ENCODE measurements at regions not wholly inside any gene's neighbourhood (a gene's known extent, or its start where the extent isn't known, plus 50 kb on each side); places are given as distances from the start of the nearest gene placed in this dataset.

GRCh38 chr10:30774261-30774660 is 144.7 kb upstream of the LYZL2 start:
- DNase-seq: no peak
- no peak overlapping the region for H3K4me3 Mint-ChIP-seq
- peaks cover 0 to 6% of the 10 kb centered on the region in 2 donors for H3K9me3 Mint-ChIP-seq
- no peaks in the 10 kb centered on the region for H3K27me3 Mint-ChIP-seq
- H3K4me1 Mint-ChIP-seq: no peaks in the 10 kb centered on the region
- ATAC-seq: no peak
- H3K27ac Mint-ChIP-seq: peak overlapping the region in 1 of 2 donors; percentile 28

DNA sequence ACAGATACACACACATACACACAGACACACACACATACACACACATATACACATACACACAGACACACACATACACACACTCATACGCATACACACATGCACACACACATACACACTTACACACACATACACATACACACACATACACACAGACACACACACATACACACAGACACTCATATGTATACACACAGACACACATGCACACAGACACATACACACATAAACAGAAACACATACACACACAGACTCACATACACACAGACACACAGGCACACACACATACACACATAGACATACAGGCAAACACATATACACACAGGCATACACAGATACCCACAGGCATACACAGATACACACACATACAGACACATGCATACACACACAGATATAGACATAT is 143.9 kb upstream of the LYZL2 start:
- DNase-seq (no peak), ATAC-seq (no peak)
- Mint-ChIP-seq H3K27me3 (no peaks in the 10 kb centered on the region), H3K9me3 (peaks cover 0 to 6% of the 10 kb centered on the region in 2 donors), H3K27ac (no peak overlapping the region), H3K4me3 (no peak overlapping the region), H3K4me1 (no peaks in the 10 kb centered on the region)

DNA sequence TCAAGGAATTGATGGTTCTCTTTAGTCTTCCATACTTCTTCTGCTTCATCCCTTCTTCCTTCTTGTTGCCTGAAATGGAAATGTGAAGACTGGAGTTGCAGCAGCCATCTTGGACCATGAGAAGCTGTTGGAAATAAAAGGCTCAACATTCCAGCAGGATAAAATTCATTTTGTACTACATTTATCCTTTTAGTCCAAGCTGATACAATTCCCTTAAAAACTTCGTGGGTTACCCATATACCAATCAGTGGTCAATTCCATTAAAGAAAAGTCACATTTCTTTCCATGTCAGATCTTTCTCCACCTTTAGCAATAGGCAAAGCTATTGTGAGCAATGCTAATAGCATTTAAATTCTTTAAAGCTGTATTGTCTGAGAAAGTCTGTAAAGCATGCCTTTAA is 141.3 kb upstream of the LYZL2 start:
- DNase-seq: no peak
- Mint-ChIP-seq H3K4me1 (no peaks in the 10 kb centered on the region), H3K27me3 (no peaks in the 10 kb centered on the region), H3K27ac (no peak overlapping the region), H3K4me3 (no peak overlapping the region), H3K9me3 (peaks cover 0 to 6% of the 10 kb centered on the region in 2 donors)
- ATAC-seq: no peak

- Mint-ChIP-seq H3K4me1 (no peaks in the 10 kb centered on the region), H3K9me3 (peaks cover 0 to 6% of the 10 kb centered on the region in 2 donors), H3K27ac (no peak overlapping the region), H3K27me3 (no peaks in the 10 kb centered on the region), H3K4me3 (no peak overlapping the region)
- no peak for ATAC-seq
- DNase-seq: no peak
Measured at GRCh38 chr10:30770229-30770628, 140.7 kb upstream of the LYZL2 start.

- DNase-seq: no peak
- Mint-ChIP-seq H3K27ac (no peak overlapping the region), H3K4me3 (no peak overlapping the region), H3K4me1 (no peaks in the 10 kb centered on the region), H3K9me3 (peaks cover 0 to 6% of the 10 kb centered on the region in 2 donors), H3K27me3 (no peaks in the 10 kb centered on the region)
- ATAC-seq: no peak
Measured at GRCh38 chr10:30769361-30769760, 139.8 kb upstream of the LYZL2 start.

DNA sequence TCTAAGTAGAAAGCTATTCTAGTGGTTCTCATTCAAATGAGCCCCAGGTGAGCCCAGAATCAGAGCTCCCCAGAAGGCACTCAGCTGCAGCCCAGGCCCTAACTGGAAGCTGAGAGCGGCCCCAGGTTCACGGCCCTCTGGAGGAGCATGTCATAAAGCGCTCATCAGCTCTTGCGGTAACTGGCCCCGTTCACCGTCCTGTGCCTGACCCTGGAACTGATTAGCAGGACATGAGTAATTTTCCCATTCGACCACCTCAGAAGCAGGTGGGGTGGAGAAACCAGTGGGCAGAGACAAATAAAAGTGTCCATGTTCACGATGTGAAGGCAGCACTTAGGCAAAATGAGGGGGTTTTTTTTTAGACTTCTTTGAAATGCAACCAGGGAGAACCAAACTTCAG is 136.1 kb upstream of the LYZL2 start:
- no peak overlapping the region for H3K27ac Mint-ChIP-seq

DNA sequence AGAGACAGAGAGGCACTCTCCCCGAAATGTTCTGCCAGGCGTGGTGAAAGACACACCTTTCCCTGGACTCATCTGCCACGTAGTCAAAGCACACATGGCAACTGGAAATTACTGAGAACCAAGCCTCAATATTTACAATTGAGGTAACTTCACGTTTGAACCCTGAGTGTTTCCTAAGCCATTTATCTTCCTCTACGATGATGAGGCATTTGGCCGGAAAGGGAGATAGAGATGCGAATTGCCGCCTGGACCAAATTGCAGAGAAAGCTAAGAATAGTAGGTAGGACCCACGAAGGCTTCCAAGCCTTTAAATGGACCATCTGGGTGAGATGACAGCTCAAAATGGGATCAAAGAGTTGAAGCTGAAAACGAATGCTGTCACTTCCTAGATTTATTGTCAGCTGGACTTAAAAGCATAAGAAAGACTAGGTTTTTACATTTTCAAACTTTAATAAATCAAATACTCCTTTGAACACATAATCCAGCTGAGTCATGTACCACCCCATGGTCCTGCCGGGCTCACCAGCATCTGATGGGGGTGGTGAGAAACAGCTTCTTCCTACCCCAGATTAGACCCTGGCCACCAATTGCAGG is 135.6 kb upstream of the LYZL2 start:
- H3K4me3 Mint-ChIP-seq: no peak overlapping the region
- DNase-seq (no peak), ATAC-seq (no peak)
- peak overlapping the region in 1 of 2 donors; percentile 7 for H3K27ac Mint-ChIP-seq
- H3K4me1 Mint-ChIP-seq: peaks cover 7% of the 10 kb centered on the region
- no peaks in the 10 kb centered on the region for H3K27me3 Mint-ChIP-seq
- H3K9me3 Mint-ChIP-seq: no peaks in the 10 kb centered on the region

More for the DNA sequence above, 136.1 kb upstream of the LYZL2 start:
- Mint-ChIP-seq H3K4me1 (peaks cover 7% of the 10 kb centered on the region), H3K27me3 (no peaks in the 10 kb centered on the region), H3K9me3 (no peaks in the 10 kb centered on the region), H3K4me3 (no peak overlapping the region)
- ATAC-seq (no peak), DNase-seq (no peak)

- Mint-ChIP-seq H3K4me1 (peaks cover 16% of the 10 kb centered on the region), H3K4me3 (no peak overlapping the region), H3K27me3 (no peaks in the 10 kb centered on the region), H3K9me3 (no peaks in the 10 kb centered on the region), H3K27ac (no peak overlapping the region)
- ATAC-seq (no peak), DNase-seq (no peak)
Measured at GRCh38 chr10:30763918-30764317, 134.4 kb upstream of the LYZL2 start.

DNA sequence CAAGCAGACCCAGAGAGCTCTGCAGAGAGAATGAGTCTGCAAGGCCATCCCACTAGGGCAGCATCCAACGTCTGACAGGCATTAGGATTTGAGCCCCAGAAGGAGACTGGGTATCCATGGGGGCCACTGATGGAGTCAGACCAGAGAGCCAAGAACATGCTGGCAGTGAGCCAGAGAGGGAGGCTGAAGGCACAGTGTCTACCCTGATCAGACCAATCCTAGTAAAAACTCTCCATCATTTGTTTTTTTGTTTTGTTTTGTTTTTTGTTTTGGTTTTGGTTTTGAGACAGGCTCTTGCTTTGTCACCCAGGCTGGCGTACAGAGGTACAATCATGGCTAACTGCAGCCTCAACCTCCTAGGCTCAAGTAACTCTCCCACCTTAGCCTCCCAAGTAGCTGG is 133.1 kb upstream of the LYZL2 start:
- H3K27me3 Mint-ChIP-seq: no peaks in the 10 kb centered on the region
- H3K9me3 Mint-ChIP-seq: no peaks in the 10 kb centered on the region
- no peak for ATAC-seq
- peaks cover 16% of the 10 kb centered on the region for H3K4me1 Mint-ChIP-seq
- no peak for DNase-seq
- H3K27ac Mint-ChIP-seq: no peak overlapping the region
- no peak overlapping the region for H3K4me3 Mint-ChIP-seq

DNA sequence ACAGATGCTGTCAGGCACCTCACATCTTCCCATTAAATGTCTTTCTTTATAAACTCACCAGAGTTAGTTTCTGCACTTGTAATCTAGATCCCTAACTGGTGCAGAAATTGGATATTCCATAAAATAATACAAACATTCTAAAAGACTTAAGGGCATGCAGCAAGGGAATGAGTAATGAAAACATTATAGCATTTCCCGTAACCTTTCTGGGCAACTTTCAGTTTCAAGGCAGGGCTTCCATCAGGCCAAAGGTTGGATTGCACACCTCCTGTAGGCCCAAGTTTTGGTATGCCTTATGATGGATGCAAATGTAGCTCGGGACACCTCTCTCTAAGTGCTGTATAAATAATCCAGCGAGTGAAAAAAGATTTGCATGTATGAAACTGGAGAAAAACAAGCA is 129.9 kb upstream of the LYZL2 start:
- peaks cover 16% of the 10 kb centered on the region for H3K4me1 Mint-ChIP-seq
- DNase-seq (no peak), ATAC-seq (no peak)
- no peak overlapping the region for H3K27ac Mint-ChIP-seq
- no peaks in the 10 kb centered on the region for H3K9me3 Mint-ChIP-seq
- H3K27me3 Mint-ChIP-seq: no peaks in the 10 kb centered on the region
- no peak overlapping the region for H3K4me3 Mint-ChIP-seq

- Mint-ChIP-seq H3K27ac (no peak overlapping the region), H3K27me3 (no peaks in the 10 kb centered on the region), H3K4me3 (no peak overlapping the region), H3K4me1 (peaks cover 11% of the 10 kb centered on the region), H3K9me3 (no peaks in the 10 kb centered on the region)
- no peak for DNase-seq
- no peak for ATAC-seq
Measured at GRCh38 chr10:30758338-30758737, 128.8 kb upstream of the LYZL2 start.

GRCh38 chr10:30756896-30757295 is 127.3 kb upstream of the LYZL2 start:
- no peaks in the 10 kb centered on the region for H3K27me3 Mint-ChIP-seq
- ATAC-seq (no peak), DNase-seq (no peak)
- no peak overlapping the region for H3K27ac Mint-ChIP-seq
- H3K9me3 Mint-ChIP-seq: no peaks in the 10 kb centered on the region
- no peak overlapping the region for H3K4me3 Mint-ChIP-seq
- H3K4me1 Mint-ChIP-seq: peaks cover 12% of the 10 kb centered on the region

GRCh38 chr10:30756151-30756550 is 126.6 kb upstream of the LYZL2 start:
- no peak overlapping the region for H3K4me3 Mint-ChIP-seq
- H3K4me1 Mint-ChIP-seq: peaks cover 20% of the 10 kb centered on the region
- no peak for ATAC-seq
- no peak for DNase-seq
- peak overlapping the region in 1 of 2 donors; percentile 13 for H3K27ac Mint-ChIP-seq
- no peaks in the 10 kb centered on the region for H3K9me3 Mint-ChIP-seq
- H3K27me3 Mint-ChIP-seq: no peaks in the 10 kb centered on the region

DNA sequence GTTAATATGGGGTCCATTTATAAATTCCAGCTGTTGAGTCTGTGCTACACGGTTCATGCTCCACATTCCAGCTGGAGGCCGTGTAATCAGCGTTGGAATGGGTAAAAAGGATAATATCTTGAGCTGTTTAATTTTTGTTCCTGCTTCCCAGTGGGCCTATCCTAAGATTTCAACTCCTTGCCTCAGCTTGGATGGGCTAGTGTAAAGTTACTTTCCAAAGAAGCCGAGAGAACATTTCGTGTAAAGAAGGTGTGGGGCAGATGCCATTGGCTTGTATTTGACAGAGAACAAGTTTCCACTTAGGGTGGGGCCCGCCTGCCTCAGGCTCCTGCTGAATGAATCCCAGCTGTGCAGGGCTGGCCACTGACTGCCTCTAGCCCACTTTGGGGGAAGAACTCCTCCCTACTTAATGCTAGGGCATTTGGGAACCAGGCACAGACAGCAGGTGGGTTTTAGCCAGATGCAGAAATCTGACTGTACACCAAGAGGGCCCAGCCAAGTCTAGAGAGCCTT is 125.9 kb upstream of the LYZL2 start:
- Mint-ChIP-seq H3K27me3 (no peaks in the 10 kb centered on the region), H3K4me1 (peaks cover 26% of the 10 kb centered on the region), H3K4me3 (no peak overlapping the region), H3K9me3 (no peaks in the 10 kb centered on the region), H3K27ac (no peak overlapping the region)
- DNase-seq (no peak), ATAC-seq (no peak)

- H3K4me3 Mint-ChIP-seq: no peak overlapping the region
- ATAC-seq (no peak), DNase-seq (no peak)
- H3K9me3 Mint-ChIP-seq: no peaks in the 10 kb centered on the region
- H3K4me1 Mint-ChIP-seq: peaks cover 31% of the 10 kb centered on the region
- H3K27me3 Mint-ChIP-seq: no peaks in the 10 kb centered on the region
- no peak overlapping the region for H3K27ac Mint-ChIP-seq
Measured at GRCh38 chr10:30752481-30752881, 122.9 kb upstream of the LYZL2 start.

DNA sequence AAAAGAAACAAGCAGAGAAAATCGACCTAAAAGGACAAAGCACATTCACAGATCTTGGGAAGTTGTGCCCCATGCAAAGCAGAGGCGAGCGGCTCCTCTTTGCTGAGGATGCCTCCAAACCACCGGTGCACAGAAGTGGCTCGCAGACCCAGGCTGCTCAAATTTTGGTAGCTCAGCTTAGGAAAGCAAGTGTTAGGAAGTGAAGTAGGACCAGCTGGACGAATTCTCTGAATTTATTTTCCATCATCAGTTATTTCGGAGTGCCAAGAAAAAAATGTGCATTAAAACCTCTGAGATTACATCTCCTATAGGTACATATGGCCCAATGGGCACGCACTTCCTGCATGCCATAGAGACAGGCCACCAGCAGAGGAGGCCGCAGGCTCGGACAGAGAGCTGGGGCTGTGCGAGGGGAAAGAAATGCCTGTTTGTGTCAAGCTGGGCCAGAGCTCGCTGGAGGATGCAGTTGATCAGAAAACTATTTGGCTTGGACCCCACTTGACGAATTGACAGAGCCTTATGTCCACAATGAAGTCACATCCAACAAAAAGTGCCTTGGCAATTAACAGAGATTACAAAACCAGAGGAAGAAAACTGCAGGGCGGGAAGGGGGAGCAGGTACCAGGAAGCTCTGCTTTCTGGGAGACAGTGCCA is 122.3 kb upstream of the LYZL2 start:
- Mint-ChIP-seq H3K9me3 (no peaks in the 10 kb centered on the region), H3K27ac (peak overlapping the region; percentile 42 to 55), H3K27me3 (no peaks in the 10 kb centered on the region), H3K4me3 (peak overlapping the region; percentile 25 to 45), H3K4me1 (peaks cover 34% of the 10 kb centered on the region)
- DNase-seq: peak; percentile 66 to 75
- ATAC-seq: peak; percentile 90
